DOHH2 (cell line): ENCODE measurements at regions not wholly inside any gene's neighbourhood (a gene's known extent, or its start where the extent isn't known, plus 50 kb on each side); places are given as distances from the start of the nearest gene placed in this dataset.

ENCODE experiments used
- EZH2phosphoT487 ChIP-seq: fragments of 200-600 bp; sonication (generic); IDR thresholded peaks from 2 replicates; pipeline ENCODE4 v1.6.1; 2017; ENCODE audit warnings: borderline replicate concordance, mild to moderate bottlenecking, antibody characterized with exemption, low read length, moderate library complexity, mixed read lengths
- TF ChIP-seq, protein P1 (sequence below): fragments of 200-600 bp; sonication (generic); IDR thresholded peaks from one replicate; pipeline ENCODE4 v1.5.1; 2014; ENCODE audit warnings: antibody characterized with exemption, mild to moderate bottlenecking, low read depth, low read length; ENCODE audit not compliant: poor library complexity, severe bottlenecking

DNA sequence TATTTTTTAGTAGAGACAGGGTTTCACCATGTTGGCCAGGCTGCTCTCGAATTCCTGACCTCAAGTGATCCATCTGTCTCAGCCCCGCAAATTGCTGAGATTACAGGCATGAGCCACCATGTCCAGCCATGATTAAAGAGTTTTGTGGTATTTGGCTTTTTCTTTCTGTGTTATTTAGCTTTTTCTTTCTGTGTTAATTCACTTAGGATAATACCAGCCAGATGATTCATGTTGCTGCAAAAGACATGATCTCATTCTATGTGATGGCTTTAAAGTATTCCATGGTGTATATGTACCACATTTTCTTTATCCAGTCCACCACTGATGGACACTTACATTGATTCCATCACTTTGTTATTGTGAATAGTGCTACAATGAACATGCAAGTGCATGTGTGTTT is 1135.2 kb downstream of the AMY1C start:
- TF ChIP-seq, protein P1, sequence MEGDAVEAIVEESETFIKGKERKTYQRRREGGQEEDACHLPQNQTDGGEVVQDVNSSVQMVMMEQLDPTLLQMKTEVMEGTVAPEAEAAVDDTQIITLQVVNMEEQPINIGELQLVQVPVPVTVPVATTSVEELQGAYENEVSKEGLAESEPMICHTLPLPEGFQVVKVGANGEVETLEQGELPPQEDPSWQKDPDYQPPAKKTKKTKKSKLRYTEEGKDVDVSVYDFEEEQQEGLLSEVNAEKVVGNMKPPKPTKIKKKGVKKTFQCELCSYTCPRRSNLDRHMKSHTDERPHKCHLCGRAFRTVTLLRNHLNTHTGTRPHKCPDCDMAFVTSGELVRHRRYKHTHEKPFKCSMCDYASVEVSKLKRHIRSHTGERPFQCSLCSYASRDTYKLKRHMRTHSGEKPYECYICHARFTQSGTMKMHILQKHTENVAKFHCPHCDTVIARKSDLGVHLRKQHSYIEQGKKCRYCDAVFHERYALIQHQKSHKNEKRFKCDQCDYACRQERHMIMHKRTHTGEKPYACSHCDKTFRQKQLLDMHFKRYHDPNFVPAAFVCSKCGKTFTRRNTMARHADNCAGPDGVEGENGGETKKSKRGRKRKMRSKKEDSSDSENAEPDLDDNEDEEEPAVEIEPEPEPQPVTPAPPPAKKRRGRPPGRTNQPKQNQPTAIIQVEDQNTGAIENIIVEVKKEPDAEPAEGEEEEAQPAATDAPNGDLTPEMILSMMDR: no peak
- TF ChIP-seq EZH2phosphoT487: no peak
